ENCODE measurements at regions not wholly inside any gene's neighbourhood (a gene's known extent, or its start where the extent isn't known, plus 50 kb on each side); places are given as distances from the start of the nearest gene placed in this dataset.

DNA sequence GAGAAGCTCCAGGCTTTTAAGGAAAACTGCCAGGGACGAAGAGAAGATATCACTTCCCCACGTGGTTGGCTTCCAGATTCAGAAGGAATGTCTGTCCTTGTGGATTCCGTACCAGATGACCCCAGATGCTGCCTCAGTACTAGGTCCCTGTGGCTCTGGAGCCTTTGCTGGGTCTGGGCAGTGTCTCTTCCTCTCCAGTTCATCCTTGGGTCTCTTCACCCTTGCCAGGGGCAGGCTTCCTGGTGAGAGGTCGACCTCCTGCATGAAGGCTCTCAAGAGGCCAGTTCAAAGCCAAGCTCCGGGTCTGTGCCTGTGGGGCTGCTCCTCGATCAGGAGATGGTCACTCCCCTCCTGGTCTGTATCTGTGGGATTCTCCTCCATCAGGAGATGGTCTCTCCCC is 74.7 kb upstream of the B3GAT1 start:
- TF ChIP-seq TCF7L2 (IDR thresholded peaks at IDR 0.05; ENCODE audit: borderline replicate concordance, extremely low read depth, insufficient read depth, insufficient read length): no peak
- TF ChIP-seq CTCF (IDR thresholded peaks at IDR 0.05 in 2 of 3, conservative IDR thresholded peaks at IDR 0.05 in 1 of 3; ENCODE audit: borderline replicate concordance in 1 of 3, insufficient read depth in 1 of 3, low read depth in 2 of 3, low read length in 2 of 3): no peak
- TF ChIP-seq POLR2A (IDR thresholded peaks at IDR 0.05; ENCODE audit: borderline replicate concordance, extremely low read depth, insufficient read depth, insufficient read length): no peak
- TF ChIP-seq POLR2AphosphoS5 (IDR thresholded peaks at IDR 0.05; ENCODE audit: low read depth, low read length): no peak
- TF ChIP-seq SIN3A (IDR thresholded peaks at IDR 0.05; ENCODE audit: low read depth): no peak
- TF ChIP-seq, protein P1, sequence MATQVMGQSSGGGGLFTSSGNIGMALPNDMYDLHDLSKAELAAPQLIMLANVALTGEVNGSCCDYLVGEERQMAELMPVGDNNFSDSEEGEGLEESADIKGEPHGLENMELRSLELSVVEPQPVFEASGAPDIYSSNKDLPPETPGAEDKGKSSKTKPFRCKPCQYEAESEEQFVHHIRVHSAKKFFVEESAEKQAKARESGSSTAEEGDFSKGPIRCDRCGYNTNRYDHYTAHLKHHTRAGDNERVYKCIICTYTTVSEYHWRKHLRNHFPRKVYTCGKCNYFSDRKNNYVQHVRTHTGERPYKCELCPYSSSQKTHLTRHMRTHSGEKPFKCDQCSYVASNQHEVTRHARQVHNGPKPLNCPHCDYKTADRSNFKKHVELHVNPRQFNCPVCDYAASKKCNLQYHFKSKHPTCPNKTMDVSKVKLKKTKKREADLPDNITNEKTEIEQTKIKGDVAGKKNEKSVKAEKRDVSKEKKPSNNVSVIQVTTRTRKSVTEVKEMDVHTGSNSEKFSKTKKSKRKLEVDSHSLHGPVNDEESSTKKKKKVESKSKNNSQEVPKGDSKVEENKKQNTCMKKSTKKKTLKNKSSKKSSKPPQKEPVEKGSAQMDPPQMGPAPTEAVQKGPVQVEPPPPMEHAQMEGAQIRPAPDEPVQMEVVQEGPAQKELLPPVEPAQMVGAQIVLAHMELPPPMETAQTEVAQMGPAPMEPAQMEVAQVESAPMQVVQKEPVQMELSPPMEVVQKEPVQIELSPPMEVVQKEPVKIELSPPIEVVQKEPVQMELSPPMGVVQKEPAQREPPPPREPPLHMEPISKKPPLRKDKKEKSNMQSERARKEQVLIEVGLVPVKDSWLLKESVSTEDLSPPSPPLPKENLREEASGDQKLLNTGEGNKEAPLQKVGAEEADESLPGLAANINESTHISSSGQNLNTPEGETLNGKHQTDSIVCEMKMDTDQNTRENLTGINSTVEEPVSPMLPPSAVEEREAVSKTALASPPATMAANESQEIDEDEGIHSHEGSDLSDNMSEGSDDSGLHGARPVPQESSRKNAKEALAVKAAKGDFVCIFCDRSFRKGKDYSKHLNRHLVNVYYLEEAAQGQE (IDR thresholded peaks at IDR 0.05; ENCODE audit: low read depth): no peak
- no peak for TF ChIP-seq ZBTB33 (IDR thresholded peaks at IDR 0.05; ENCODE audit: extremely low read depth, insufficient replicate concordance, low read length)
- no peak for TF ChIP-seq JUND (IDR thresholded peaks at IDR 0.05)
- TF ChIP-seq, protein P2, sequence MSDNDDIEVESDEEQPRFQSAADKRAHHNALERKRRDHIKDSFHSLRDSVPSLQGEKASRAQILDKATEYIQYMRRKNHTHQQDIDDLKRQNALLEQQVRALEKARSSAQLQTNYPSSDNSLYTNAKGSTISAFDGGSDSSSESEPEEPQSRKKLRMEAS (IDR thresholded peaks at IDR 0.05): no peak
- TF ChIP-seq RAD21 (IDR thresholded peaks at IDR 0.05; ENCODE audit: low read depth): no peak
- TF ChIP-seq YY1 (IDR thresholded peaks at IDR 0.05; ENCODE audit: extremely low read depth, insufficient replicate concordance, low read depth, low read length): no peak

Measured in HCT116 (cell line).